ENCODE measurements at regions not wholly inside any gene's neighbourhood (a gene's known extent, or its start where the extent isn't known, plus 50 kb on each side); places are given as distances from the start of the nearest gene placed in this dataset.
A peak's percentile ranks its signal among the peaks of the same experiment; 100 is the strongest.

DNA sequence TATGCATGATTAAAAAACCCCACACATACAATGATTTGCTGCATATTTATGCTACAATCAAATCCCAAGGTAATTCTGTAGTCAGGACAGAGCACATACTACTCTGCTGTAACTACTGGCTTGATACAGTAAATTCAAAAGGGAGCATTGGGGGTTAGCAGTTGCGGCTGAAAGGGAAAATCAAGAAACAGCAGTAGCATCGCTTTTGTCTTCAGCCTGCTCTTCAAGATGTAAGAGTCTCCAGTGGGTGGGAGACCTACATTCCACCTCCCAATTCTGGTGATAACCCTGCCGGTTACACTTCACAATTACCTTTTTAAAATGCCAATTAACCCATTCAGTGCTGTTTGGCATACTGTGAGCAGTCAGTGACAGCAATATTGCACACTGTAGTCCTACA lies 259.4 kb downstream of the NR2F2 start (continued):
- TF ChIP-seq, protein P1, sequence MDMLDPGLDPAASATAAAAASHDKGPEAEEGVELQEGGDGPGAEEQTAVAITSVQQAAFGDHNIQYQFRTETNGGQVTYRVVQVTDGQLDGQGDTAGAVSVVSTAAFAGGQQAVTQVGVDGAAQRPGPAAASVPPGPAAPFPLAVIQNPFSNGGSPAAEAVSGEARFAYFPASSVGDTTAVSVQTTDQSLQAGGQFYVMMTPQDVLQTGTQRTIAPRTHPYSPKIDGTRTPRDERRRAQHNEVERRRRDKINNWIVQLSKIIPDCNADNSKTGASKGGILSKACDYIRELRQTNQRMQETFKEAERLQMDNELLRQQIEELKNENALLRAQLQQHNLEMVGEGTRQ (CRISPR knock-in tag; IDR thresholded peaks at IDR 0.05), result no peak

DNA sequence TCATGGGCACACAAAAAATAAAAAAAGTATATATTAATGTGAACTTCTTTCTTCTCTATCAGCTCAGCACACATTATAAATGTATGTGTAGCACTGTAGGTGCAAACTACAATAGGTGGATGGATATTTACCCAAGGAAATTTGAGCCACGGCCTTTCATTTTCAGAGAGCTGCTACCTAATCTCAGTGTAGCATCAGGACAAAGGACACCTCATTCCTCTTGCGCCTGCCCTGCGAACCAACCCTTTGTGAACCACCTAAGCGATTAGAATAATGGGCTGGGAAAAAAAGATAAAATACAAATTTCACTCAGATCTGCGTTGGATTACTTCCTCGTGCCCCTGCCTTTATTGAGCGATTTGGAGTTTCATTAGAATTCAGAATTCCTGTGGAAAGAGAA lies 263.2 kb downstream of the NR2F2 start:
- TF ChIP-seq RELA (CRISPR knock-in tag; IDR thresholded peaks at IDR 0.05; ENCODE audit: borderline replicate concordance), result no peak
- TF ChIP-seq, protein P2, sequence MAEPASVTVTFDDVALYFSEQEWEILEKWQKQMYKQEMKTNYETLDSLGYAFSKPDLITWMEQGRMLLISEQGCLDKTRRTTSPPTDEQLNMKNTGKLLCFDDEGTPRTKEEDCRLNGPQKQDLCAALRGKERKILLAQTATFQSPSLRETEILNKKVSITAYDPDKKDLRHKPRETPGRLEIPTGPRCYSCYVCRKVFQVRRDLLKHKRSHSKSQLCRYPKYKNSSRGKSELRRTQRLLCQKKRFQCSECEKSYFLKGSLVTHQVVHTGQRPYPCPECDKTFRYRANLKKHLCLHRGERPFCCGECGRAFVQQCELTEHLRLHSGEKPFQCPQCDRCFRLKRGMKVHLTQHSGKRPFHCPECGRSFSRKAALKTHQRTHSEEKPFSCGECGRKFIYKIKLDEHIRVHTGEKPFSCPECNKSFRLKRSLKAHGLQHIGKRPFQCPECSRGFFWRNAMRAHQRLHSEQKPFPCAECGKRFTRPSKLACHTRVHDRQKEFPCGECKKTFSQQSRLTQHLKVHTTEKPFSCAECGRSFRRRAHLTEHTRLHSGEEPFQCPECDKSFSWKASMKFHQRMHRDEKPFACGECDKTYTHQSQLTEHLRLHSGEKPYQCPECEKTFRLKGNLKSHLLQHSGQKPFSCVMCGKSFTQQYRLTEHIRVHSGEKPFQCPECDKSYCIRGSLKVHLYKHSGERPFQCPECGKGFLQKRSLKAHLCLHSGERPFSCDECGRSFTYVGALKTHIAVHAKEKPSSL (CRISPR knock-in tag; conservative IDR thresholded peaks at IDR 0.05), result no peak
- no peak for TF ChIP-seq ZNF423 (CRISPR knock-in tag; IDR thresholded peaks at IDR 0.05)
- TF ChIP-seq, protein P3, sequence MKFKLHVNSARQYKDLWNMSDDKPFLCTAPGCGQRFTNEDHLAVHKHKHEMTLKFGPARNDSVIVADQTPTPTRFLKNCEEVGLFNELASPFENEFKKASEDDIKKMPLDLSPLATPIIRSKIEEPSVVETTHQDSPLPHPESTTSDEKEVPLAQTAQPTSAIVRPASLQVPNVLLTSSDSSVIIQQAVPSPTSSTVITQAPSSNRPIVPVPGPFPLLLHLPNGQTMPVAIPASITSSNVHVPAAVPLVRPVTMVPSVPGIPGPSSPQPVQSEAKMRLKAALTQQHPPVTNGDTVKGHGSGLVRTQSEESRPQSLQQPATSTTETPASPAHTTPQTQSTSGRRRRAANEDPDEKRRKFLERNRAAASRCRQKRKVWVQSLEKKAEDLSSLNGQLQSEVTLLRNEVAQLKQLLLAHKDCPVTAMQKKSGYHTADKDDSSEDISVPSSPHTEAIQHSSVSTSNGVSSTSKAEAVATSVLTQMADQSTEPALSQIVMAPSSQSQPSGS (CRISPR knock-in tag; IDR thresholded peaks at IDR 0.05; ENCODE audit: borderline replicate concordance, low read depth), result no peak
- TF ChIP-seq ZNF232 (CRISPR knock-in tag; IDR thresholded peaks at IDR 0.05), result no peak
- H3K4me3 Mint-ChIP-seq, result no peak overlapping the region; the same call in 1 of the 2 replicates
- no peaks in the 10 kb centered on the region for H3K36me3 Mint-ChIP-seq
- no peaks in the 10 kb centered on the region for H3K27me3 Mint-ChIP-seq (ENCODE audit: low read depth)
- ATAC-seq (peak; percentile 77), DNase-seq (ENCODE audit: low spot score) (no peak)
- POLR2A ChIA-PET, result no interaction called here
- no peak overlapping the region for H3K27ac Mint-ChIP-seq
- no peaks in the 10 kb centered on the region for H3K9me3 Mint-ChIP-seq
- CTCF ChIA-PET, result interaction anchor here (0.6 kb wide), 1 partner anchor 299 kb away, joined by 4 read pairs; no protein-coding TSS in a partner anchor
- peaks cover 31% of the 10 kb centered on the region for H3K4me1 Mint-ChIP-seq

DNA sequence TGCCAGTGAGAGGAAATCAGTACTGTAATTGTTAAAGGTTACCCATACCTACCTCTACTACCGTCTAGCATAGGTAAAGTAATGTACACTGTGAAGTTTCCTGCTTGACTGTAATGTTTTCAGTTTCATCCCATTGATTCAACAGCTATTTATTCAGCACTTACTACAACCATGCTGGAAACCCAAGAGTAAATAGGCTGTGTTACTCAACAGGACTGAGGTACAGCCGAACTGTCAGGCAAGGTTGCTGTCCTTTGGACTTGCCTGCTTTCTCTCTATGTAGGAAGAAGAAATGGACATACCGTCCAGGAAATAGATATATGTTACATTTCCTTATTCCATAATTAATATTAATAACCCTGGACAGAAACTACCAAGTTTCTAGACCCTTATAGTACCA lies 265.5 kb downstream of the NR2F2 start:
- DNase-seq (ENCODE audit: low spot score) (no peak), ATAC-seq (no peak)
- no peaks in the 10 kb centered on the region for H3K36me3 Mint-ChIP-seq
- H3K27me3 Mint-ChIP-seq (ENCODE audit: low read depth), result no peaks in the 10 kb centered on the region
- CTCF ChIA-PET, result no interaction called here
- no peak overlapping the region for H3K27ac Mint-ChIP-seq
- POLR2A ChIA-PET, result interaction anchor here (0.6 kb wide), 1 partner anchor 352 kb away, joined by 4 read pairs; no protein-coding TSS in a partner anchor
- no peak for TF ChIP-seq CREM (CRISPR knock-in tag; IDR thresholded peaks at IDR 0.05)
- no peak for TF ChIP-seq ZNF219 (CRISPR knock-in tag; IDR thresholded peaks at IDR 0.05; ENCODE audit: borderline replicate concordance)
- no peak for TF ChIP-seq GTF2I (CRISPR knock-in tag; conservative IDR thresholded peaks at IDR 0.05)
- TF ChIP-seq, protein P2 (CRISPR knock-in tag; conservative IDR thresholded peaks at IDR 0.05), result no peak
- TF ChIP-seq, protein P4, sequence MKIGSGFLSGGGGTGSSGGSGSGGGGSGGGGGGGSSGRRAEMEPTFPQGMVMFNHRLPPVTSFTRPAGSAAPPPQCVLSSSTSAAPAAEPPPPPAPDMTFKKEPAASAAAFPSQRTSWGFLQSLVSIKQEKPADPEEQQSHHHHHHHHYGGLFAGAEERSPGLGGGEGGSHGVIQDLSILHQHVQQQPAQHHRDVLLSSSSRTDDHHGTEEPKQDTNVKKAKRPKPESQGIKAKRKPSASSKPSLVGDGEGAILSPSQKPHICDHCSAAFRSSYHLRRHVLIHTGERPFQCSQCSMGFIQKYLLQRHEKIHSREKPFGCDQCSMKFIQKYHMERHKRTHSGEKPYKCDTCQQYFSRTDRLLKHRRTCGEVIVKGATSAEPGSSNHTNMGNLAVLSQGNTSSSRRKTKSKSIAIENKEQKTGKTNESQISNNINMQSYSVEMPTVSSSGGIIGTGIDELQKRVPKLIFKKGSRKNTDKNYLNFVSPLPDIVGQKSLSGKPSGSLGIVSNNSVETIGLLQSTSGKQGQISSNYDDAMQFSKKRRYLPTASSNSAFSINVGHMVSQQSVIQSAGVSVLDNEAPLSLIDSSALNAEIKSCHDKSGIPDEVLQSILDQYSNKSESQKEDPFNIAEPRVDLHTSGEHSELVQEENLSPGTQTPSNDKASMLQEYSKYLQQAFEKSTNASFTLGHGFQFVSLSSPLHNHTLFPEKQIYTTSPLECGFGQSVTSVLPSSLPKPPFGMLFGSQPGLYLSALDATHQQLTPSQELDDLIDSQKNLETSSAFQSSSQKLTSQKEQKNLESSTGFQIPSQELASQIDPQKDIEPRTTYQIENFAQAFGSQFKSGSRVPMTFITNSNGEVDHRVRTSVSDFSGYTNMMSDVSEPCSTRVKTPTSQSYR (CRISPR knock-in tag; IDR thresholded peaks at IDR 0.05), result no peak
- TF ChIP-seq, protein P5, sequence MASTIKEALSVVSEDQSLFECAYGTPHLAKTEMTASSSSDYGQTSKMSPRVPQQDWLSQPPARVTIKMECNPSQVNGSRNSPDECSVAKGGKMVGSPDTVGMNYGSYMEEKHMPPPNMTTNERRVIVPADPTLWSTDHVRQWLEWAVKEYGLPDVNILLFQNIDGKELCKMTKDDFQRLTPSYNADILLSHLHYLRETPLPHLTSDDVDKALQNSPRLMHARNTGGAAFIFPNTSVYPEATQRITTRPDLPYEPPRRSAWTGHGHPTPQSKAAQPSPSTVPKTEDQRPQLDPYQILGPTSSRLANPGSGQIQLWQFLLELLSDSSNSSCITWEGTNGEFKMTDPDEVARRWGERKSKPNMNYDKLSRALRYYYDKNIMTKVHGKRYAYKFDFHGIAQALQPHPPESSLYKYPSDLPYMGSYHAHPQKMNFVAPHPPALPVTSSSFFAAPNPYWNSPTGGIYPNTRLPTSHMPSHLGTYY (CRISPR knock-in tag; IDR thresholded peaks at IDR 0.05), result no peak
- TF ChIP-seq ZNF671 (CRISPR knock-in tag; IDR thresholded peaks at IDR 0.05), result no peak
- TF ChIP-seq ZNF232 (CRISPR knock-in tag; IDR thresholded peaks at IDR 0.05), result no peak
- TF ChIP-seq FOXK1 (CRISPR knock-in tag; IDR thresholded peaks at IDR 0.05), result no peak
- no peak for TF ChIP-seq IRF2 (CRISPR knock-in tag; IDR thresholded peaks at IDR 0.05; ENCODE audit: borderline replicate concordance, low read depth)
- TF ChIP-seq SP1 (CRISPR knock-in tag; conservative IDR thresholded peaks at IDR 0.05), result no peak
- TF ChIP-seq, protein P6, sequence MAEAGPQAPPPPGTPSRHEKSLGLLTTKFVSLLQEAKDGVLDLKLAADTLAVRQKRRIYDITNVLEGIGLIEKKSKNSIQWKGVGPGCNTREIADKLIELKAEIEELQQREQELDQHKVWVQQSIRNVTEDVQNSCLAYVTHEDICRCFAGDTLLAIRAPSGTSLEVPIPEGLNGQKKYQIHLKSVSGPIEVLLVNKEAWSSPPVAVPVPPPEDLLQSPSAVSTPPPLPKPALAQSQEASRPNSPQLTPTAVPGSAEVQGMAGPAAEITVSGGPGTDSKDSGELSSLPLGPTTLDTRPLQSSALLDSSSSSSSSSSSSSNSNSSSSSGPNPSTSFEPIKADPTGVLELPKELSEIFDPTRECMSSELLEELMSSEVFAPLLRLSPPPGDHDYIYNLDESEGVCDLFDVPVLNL (CRISPR knock-in tag; IDR thresholded peaks at IDR 0.05; ENCODE audit: borderline replicate concordance, low read depth), result no peak
- H3K9me3 Mint-ChIP-seq, result no peaks in the 10 kb centered on the region
- H3K4me3 Mint-ChIP-seq, result no peak overlapping the region
- peaks cover 18% of the 10 kb centered on the region for H3K4me1 Mint-ChIP-seq

All from WTC11 (cell line).